ENCODE measurements at regions not wholly inside any gene's neighbourhood (a gene's known extent, or its start where the extent isn't known, plus 50 kb on each side); places are given as distances from the start of the nearest gene placed in this dataset.
"Not testable (repeated sequence)": the region's sequence is repeated elsewhere in the genome, so short reads cannot be mapped to it uniquely, and the experiment has no call there.

GRCh38 chr4:138435046-138435445 lies 192.9 kb upstream of the SLC7A11 start:
- not testable (repeated sequence) for TF ChIP-seq CTCF (IDR thresholded peaks at IDR 0.05; ENCODE audit: low read depth, low read length); POLR2A (IDR thresholded peaks at IDR 0.05; ENCODE audit: extremely low read depth, insufficient read length)
- TF ChIP-seq, protein P1, sequence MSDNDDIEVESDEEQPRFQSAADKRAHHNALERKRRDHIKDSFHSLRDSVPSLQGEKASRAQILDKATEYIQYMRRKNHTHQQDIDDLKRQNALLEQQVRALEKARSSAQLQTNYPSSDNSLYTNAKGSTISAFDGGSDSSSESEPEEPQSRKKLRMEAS (IDR thresholded peaks at IDR 0.05; ENCODE audit: low read depth, low read length): not testable (repeated sequence)
